Kidney (tissue), 13 donors: ENCODE measurements at regions not wholly inside any gene's neighbourhood (a gene's known extent, or its start where the extent isn't known, plus 50 kb on each side); places are given as distances from the start of the nearest gene placed in this dataset.
"Not testable (repeated sequence)": the region's sequence is repeated elsewhere in the genome, so short reads cannot be mapped to it uniquely, and the experiment has no call there.

Source experiments
- DNase-seq, 5 donors: peaks; one replicate each; pipeline ENCODE4 v3.0.0-alpha.2; 2013 to 2020
- FAIRE-seq: peaks from 2 replicates; lab custom pipeline; 2012; peaks lifted over from hg19 to GRCh38; lab: Jason Lieb, UNC
- H3K27ac ChIP-seq, 2 donors: one replicate each; pipeline ENCODE4 v1.7.0; 2013; ENCODE audit warnings: low read depth in 2 of 2, low read length in 2 of 2, inconsistent platforms in 1 of 2
- H3K27me3 ChIP-seq: one replicate; pipeline ENCODE4 v1.7.1; 2013; ENCODE audit warnings: low read length, inconsistent platforms; ENCODE audit not compliant: control insufficient read depth, insufficient read depth
- H3K36me3 ChIP-seq, 3 donors: one replicate each; pipeline versions ENCODE4 v1.7.0 to v1.7.1; 2013; ENCODE audit warnings: low read length in 3 of 3, control low read depth in 1 of 3, inconsistent platforms in 1 of 3; ENCODE audit not compliant: insufficient read depth in 3 of 3, control insufficient read depth in 2 of 3
- H3K4me1 ChIP-seq, 3 donors: one replicate each; pipeline versions ENCODE4 v1.7.0 to v1.7.1; 2013; ENCODE audit warnings: low read length in 3 of 3, inconsistent platforms in 1 of 3, low read depth in 1 of 3; ENCODE audit not compliant: control insufficient read depth in 2 of 3, insufficient read depth in 2 of 3
- H3K4me3 ChIP-seq, 3 donors: one replicate each; pipeline versions ENCODE4 v1.7.0 to v1.8.1; 2013; ENCODE audit warnings: low read length in 3 of 3, control low read depth in 1 of 3, inconsistent platforms in 1 of 3
- H3K9ac ChIP-seq, 3 donors: one replicate each; pipeline versions ENCODE4 v1.7.0 to v1.7.1; 2013; ENCODE audit warnings: low read length in 3 of 3, control low read depth in 1 of 3, inconsistent platforms in 1 of 3
- H3K9me3 ChIP-seq, 3 donors: one replicate each; pipeline versions ENCODE4 v1.7.0 to v1.7.1; 2013; ENCODE audit warnings: low read length in 3 of 3, control low read depth in 1 of 3, inconsistent platforms in 1 of 3; ENCODE audit not compliant: control insufficient read depth in 2 of 3, insufficient read depth in 1 of 3
- CTCF ChIP-seq: IDR thresholded peaks from 3 replicates; pipeline ENCODE4 v1.5.1; 2012; ENCODE audit warnings: mild to moderate bottlenecking, moderate library complexity, borderline replicate concordance; ENCODE audit not compliant: insufficient read depth; ENCODE audit errors: extremely low read depth
- intact Hi-C: fragments of 100-400 bp; cut with DNase I; formaldehyde crosslinking; loops from one replicate; pipeline ENCODE4 v1.11.1; 2022
- donor health status: control.
- donor health status: control.
- donor health status: control.
- donor health status: control.
- donor health status: control.
- donor health status: DM: yes; HTN: yes; CAD: no.
- donor health status: Normal renal cell carcinoma (clear cell type).

- no peak for TF ChIP-seq CTCF
- H3K4me3 ChIP-seq, result no peak overlapping the region
- intact Hi-C loops, result no loop called here
- H3K27me3 ChIP-seq, result peaks cover 23% of the 10 kb centered on the region
- no peaks in the 10 kb centered on the region for H3K4me1 ChIP-seq
- H3K9ac ChIP-seq, result no peak overlapping the region
- no peak for DNase-seq
- H3K27ac ChIP-seq, result no peak overlapping the region
- FAIRE-seq, result no peak
- H3K36me3 ChIP-seq, result no peaks in the 10 kb centered on the region
- H3K9me3 ChIP-seq, result no peaks in the 10 kb centered on the region
Measured at GRCh38 chr19:41518141-41518540, 57.8 kb upstream of the CEACAM21 start.

- H3K4me3 ChIP-seq, result peak overlapping the region in 1 of 3 donors; percentile 24
- DNase-seq, H3K9me3 ChIP-seq, intact Hi-C loops, H3K36me3 ChIP-seq, FAIRE-seq, H3K4me1 ChIP-seq, H3K27ac ChIP-seq, H3K9ac ChIP-seq: not testable (repeated sequence)
- H3K27me3 ChIP-seq, result peaks cover 34% of the 10 kb centered on the region
Measured at GRCh38 chr19:41521138-41521930, 54.6 kb upstream of the CEACAM21 start.

GRCh38 chr19:41521931-41522555, 53.9 kb upstream of the CEACAM21 start:
- no peak for TF ChIP-seq CTCF
- H3K27ac ChIP-seq, result no peak overlapping the region
- no peak overlapping the region for H3K4me3 ChIP-seq
- no peak overlapping the region for H3K9ac ChIP-seq
- no peaks in the 10 kb centered on the region for H3K36me3 ChIP-seq
- no peaks in the 10 kb centered on the region for H3K4me1 ChIP-seq
- no peaks in the 10 kb centered on the region for H3K9me3 ChIP-seq
- no peak for FAIRE-seq
- H3K27me3 ChIP-seq, result peaks cover 33% of the 10 kb centered on the region
- intact Hi-C loops, result no loop called here
- peak in 4 of 5 donors; percentile 4 to 75 (median 20) for DNase-seq

- H3K27me3 ChIP-seq, result peaks cover 27% of the 10 kb centered on the region
- intact Hi-C loops, result no loop called here
Measured at GRCh38 chr19:41525989-41526388, 50.0 kb upstream of the CEACAM21 start.

More at GRCh38 chr19:41525989-41526388, 50.0 kb upstream of the CEACAM21 start:
- H3K9me3 ChIP-seq, result no peaks in the 10 kb centered on the region
- no peaks in the 10 kb centered on the region for H3K36me3 ChIP-seq
- H3K9ac ChIP-seq, result no peak overlapping the region
- DNase-seq, result no peak
- H3K27ac ChIP-seq, result no peak overlapping the region
- TF ChIP-seq CTCF, result no peak
- peaks cover 0 to 3% (median 0%) of the 10 kb centered on the region in 3 donors for H3K4me1 ChIP-seq
- FAIRE-seq, result no peak
- H3K4me3 ChIP-seq, result no peak overlapping the region
